CD4-positive, alpha-beta T cell (primary cell): ENCODE measurements at regions not wholly inside any gene's neighbourhood (a gene's known extent, or its start where the extent isn't known, plus 50 kb on each side); places are given as distances from the start of the nearest gene placed in this dataset.

Experiments used
- ATAC-seq: fragments of 200-7000 bp; cut with Tn5 transposase; one replicate; pipeline ENCODE4 v1.10.0; 2022; ENCODE audit warnings: mild to moderate bottlenecking; ENCODE audit not compliant: poor library complexity
- CTCF ChIA-PET: fragments of 350-600 bp; sonication (Branson Sonifier 250); formaldehyde crosslinking; loops from one replicate; lab custom pipeline; 2021; ENCODE audit warnings: antibody characterized with exemption, inconsistent platforms; lab: Charles Lee
- POLR2A ChIA-PET: fragments of 350-600 bp; sonication (Branson Sonifier 250); formaldehyde crosslinking; loops from one replicate; lab custom pipeline; 2021; ENCODE audit warnings: antibody characterized with exemption, inconsistent platforms; lab: Charles Lee
- DNase-seq, 14 experiments: peaks; one replicate each; pipeline ENCODE4 v3.0.0-alpha.2; 2013 to 2020; ENCODE audit warnings: mixed read lengths in 2 of 14
- H3K27ac ChIP-seq, 2 donors: one replicate each; pipeline versions ENCODE4 v1.5.1 to v1.7.0; 2013; ENCODE audit warnings: low read length in 2 of 2, low read depth in 1 of 2, mild to moderate bottlenecking in 1 of 2
- H3K27me3 ChIP-seq, 2 experiments: 1 replicate in 1 of 2; 2 replicates in 1 of 2; pipeline versions ENCODE4 v1.6.1 to v1.7.0; 2013; ENCODE audit warnings: low read length in 2 of 2, control low read depth in 1 of 2, mild to moderate bottlenecking in 1 of 2, moderate library complexity in 1 of 2; ENCODE audit not compliant: insufficient read depth in 2 of 2, control insufficient read depth in 1 of 2
- H3K36me3 ChIP-seq: one replicate; pipeline ENCODE4 v1.6.1; 2013; ENCODE audit warnings: low read length, control low read depth; ENCODE audit not compliant: insufficient read depth
- H3K4me1 ChIP-seq: one replicate; pipeline ENCODE4 v1.6.1; 2013; ENCODE audit warnings: low read length, control low read depth; ENCODE audit not compliant: insufficient read depth
- H3K4me3 ChIP-seq: one replicate; pipeline ENCODE4 v1.5.1; 2013; ENCODE audit warnings: mild to moderate bottlenecking, low read length, moderate library complexity
- H3K9me3 ChIP-seq, 2 experiments: 1 replicate in 1 of 2; 2 replicates in 1 of 2; pipeline versions ENCODE4 v1.6.1 to v1.7.0; 2013; ENCODE audit warnings: low read length in 2 of 2, mild to moderate bottlenecking in 2 of 2, control low read depth in 1 of 2, moderate library complexity in 1 of 2; ENCODE audit not compliant: control insufficient read depth in 1 of 2, insufficient read depth in 1 of 2
- H3K27ac Mint-ChIP-seq: one replicate; pipeline ENCODE4 v1.8.0; 2020; ENCODE audit warnings: mixed read lengths
- H3K27me3 Mint-ChIP-seq: one replicate; pipeline ENCODE4 v1.8.0; 2021; ENCODE audit warnings: mixed read lengths
- H3K36me3 Mint-ChIP-seq: one replicate; pipeline ENCODE4 v1.8.0; 2021; ENCODE audit warnings: low read depth, mixed read lengths
- H3K4me1 Mint-ChIP-seq: one replicate; pipeline ENCODE4 v1.8.0; 2021; ENCODE audit warnings: low read depth, mixed read lengths
- H3K4me3 Mint-ChIP-seq: one replicate; pipeline ENCODE4 v1.8.0; 2020; ENCODE audit warnings: mild to moderate bottlenecking, mixed read lengths
- H3K9me3 Mint-ChIP-seq: one replicate; pipeline ENCODE4 v1.8.0; 2020; ENCODE audit warnings: mixed read lengths
- CTCF ChIP-seq: fragments of 200-600 bp; IDR thresholded peaks from one replicate; pipeline ENCODE4 v1.8.0; 2022; ENCODE audit warnings: antibody characterized with exemption, mild to moderate bottlenecking
- intact Hi-C, 2 experiments: fragments of 100-400 bp; cut with DNase I in 1 of 2; cut with micrococcal nuclease in 1 of 2; formaldehyde crosslinking; loops; one replicate each; pipeline versions ENCODE4 v1.15.1 to v1.9.0; 2023 to 2025; cut with DNase I, micrococcal nuclease

DNA sequence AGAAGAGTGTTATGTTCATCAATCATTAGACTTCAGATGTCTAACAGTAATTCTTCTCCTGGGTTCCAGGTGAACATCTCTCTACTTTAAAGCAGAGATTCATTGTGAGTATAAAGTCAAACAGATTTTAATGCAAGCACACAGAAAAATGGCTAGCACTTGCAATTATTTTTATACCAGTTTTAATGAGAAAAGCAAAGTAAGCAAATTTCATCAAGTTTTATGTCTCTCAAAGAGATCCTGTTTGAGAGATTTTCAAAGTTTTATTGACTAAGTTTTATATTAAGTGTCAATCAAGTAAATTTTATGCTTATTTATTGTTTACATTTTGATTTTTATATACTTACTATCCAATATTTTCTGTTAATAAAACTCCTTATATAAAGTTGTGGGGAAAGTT lies 1628.5 kb downstream of the HACE1 start:
- CTCF ChIA-PET: no interaction called here
- no peaks in the 10 kb centered on the region for H3K36me3 ChIP-seq
- no peak overlapping the region for H3K27ac ChIP-seq
- Mint-ChIP-seq H3K4me3 (no peak overlapping the region), H3K27ac (no peak overlapping the region), H3K4me1 (no peaks in the 10 kb centered on the region), H3K9me3 (peaks cover 5% of the 10 kb centered on the region), H3K27me3 (no peaks in the 10 kb centered on the region), H3K36me3 (no peaks in the 10 kb centered on the region)
- intact Hi-C loops: no loop called here
- no peaks in the 10 kb centered on the region for H3K27me3 ChIP-seq
- no peaks in the 10 kb centered on the region for H3K4me1 ChIP-seq
- no peak for ATAC-seq
- no peak for TF ChIP-seq CTCF
- DNase-seq: no peak
- H3K9me3 ChIP-seq: peaks cover 4% of the 10 kb centered on the region in 2 experiments
- POLR2A ChIA-PET: no interaction called here
- no peak overlapping the region for H3K4me3 ChIP-seq

DNA sequence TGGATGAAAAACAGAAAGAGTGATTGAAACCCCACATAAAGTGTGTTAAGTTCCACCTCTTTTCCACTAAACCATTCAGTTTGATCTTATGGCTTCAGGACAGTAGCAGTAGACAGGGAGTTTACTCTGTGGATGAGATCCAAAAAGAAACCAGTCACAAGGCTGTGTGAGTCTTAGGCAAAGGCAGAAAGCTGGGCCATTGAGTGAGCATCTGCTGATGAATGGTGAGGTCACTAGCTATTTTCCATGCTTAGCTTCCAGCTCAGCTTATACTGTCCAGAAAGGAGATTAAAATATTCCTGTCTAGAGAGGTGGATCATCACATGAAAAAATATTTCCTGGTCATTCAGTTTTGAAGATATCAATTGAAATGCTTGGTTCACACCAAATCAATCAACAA lies 1643.9 kb downstream of the HACE1 start:
- no peak overlapping the region for H3K4me3 Mint-ChIP-seq
- H3K9me3 Mint-ChIP-seq: no peaks in the 10 kb centered on the region
- H3K36me3 Mint-ChIP-seq: no peaks in the 10 kb centered on the region
- no peaks in the 10 kb centered on the region for H3K4me1 ChIP-seq
- H3K27me3 ChIP-seq: no peaks in the 10 kb centered on the region
- POLR2A ChIA-PET: no interaction called here
- no peak overlapping the region for H3K4me3 ChIP-seq
- no peak for DNase-seq
- H3K9me3 ChIP-seq: no peaks in the 10 kb centered on the region
- no peak for TF ChIP-seq CTCF
- no peak overlapping the region for H3K27ac ChIP-seq
- CTCF ChIA-PET: no interaction called here
- no peaks in the 10 kb centered on the region for H3K4me1 Mint-ChIP-seq
- no peaks in the 10 kb centered on the region for H3K36me3 ChIP-seq
- ATAC-seq: no peak
- no peaks in the 10 kb centered on the region for H3K27me3 Mint-ChIP-seq
- H3K27ac Mint-ChIP-seq: no peak overlapping the region
- intact Hi-C loops: no loop called here

DNA sequence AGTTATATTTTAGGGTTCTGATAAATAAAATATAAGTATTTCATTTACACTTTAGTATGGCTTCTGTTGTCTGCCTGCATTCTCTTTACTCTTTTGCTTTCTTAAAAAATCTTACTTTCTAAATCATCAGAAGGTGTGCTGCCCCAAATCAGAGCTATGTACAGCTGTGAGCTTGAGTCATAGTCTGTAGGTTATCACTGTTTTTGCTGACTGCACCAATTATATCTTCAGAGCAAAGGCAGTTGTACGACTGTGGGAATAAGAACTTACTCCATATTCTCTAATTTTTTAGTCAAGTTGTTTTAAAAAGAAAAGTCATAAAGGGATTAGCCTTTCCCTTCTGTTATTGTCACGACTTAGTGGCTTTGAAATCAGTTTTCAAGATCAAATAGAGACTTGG lies 1649.0 kb downstream of the HACE1 start:
- Histone ChIP-seq H3K4me3 (no peak overlapping the region), H3K27ac (no peak overlapping the region), H3K36me3 (no peaks in the 10 kb centered on the region), H3K4me1 (no peaks in the 10 kb centered on the region), H3K27me3 (no peaks in the 10 kb centered on the region), H3K9me3 (no peaks in the 10 kb centered on the region)
- no peak for TF ChIP-seq CTCF
- POLR2A ChIA-PET: no interaction called here
- Mint-ChIP-seq H3K4me3 (no peak overlapping the region), H3K9me3 (peaks cover 3% of the 10 kb centered on the region), H3K27ac (no peak overlapping the region), H3K27me3 (no peaks in the 10 kb centered on the region), H3K36me3 (no peaks in the 10 kb centered on the region), H3K4me1 (no peaks in the 10 kb centered on the region)
- DNase-seq (no peak), ATAC-seq (no peak)
- intact Hi-C loops: no loop called here
- CTCF ChIA-PET: no interaction called here
